Neuronal stem cell (in vitro differentiated cells): ENCODE measurements at regions not wholly inside any gene's neighbourhood (a gene's known extent, or its start where the extent isn't known, plus 50 kb on each side); places are given as distances from the start of the nearest gene placed in this dataset.

Experiments
- DNase-seq: peaks from one replicate; pipeline ENCODE4 v3.0.0-alpha.2; 2013; ENCODE audit warnings: low spot score
- H2AFZ ChIP-seq: one replicate; pipeline ENCODE4 v1.6.1; 2013; ENCODE audit warnings: mild to moderate bottlenecking, low read length, inconsistent platforms
- H2AK5ac ChIP-seq: 2 replicates; pipeline ENCODE4 v1.6.1; 2013; ENCODE audit warnings: low read depth, mild to moderate bottlenecking, inconsistent platforms, low read length, moderate library complexity, mixed read lengths
- H2BK120ac ChIP-seq: 2 replicates; pipeline ENCODE4 v1.6.1; 2013; ENCODE audit warnings: low read depth, mild to moderate bottlenecking, inconsistent platforms, low read length, moderate library complexity, mixed read lengths
- H2BK12ac ChIP-seq: one replicate; pipeline ENCODE4 v1.6.1; 2013; ENCODE audit warnings: low read length, inconsistent platforms
- H2BK15ac ChIP-seq: 2 replicates; pipeline ENCODE4 v1.6.1; 2013; ENCODE audit warnings: mild to moderate bottlenecking, low read length, inconsistent platforms, mixed read lengths
- H2BK5ac ChIP-seq: one replicate; pipeline ENCODE4 v1.6.1; 2013; ENCODE audit warnings: inconsistent platforms, mild to moderate bottlenecking, low read length, moderate library complexity
- H3K14ac ChIP-seq: one replicate; pipeline ENCODE4 v1.6.1; 2013; ENCODE audit warnings: low read length, inconsistent platforms
- H3K18ac ChIP-seq: 2 replicates; pipeline ENCODE4 v1.6.1; 2013; ENCODE audit warnings: low read length, inconsistent platforms
- H3K23ac ChIP-seq: 2 replicates; pipeline ENCODE4 v1.6.1; 2013; ENCODE audit warnings: low read depth, mild to moderate bottlenecking, mixed read lengths, low read length, inconsistent platforms; ENCODE audit not compliant: poor library complexity
- H3K27ac ChIP-seq: replicated peaks from 3 replicates; pipeline ENCODE4 v1.5.1; 2013; ENCODE audit warnings: low read length, inconsistent platforms
- H3K27me3 ChIP-seq, 3 experiments: 2 replicates each; pipeline ENCODE4 v1.6.1; 2013; ENCODE audit warnings: low read length in 3 of 3, mild to moderate bottlenecking in 2 of 3, inconsistent platforms in 1 of 3, low read depth in 1 of 3, mixed read lengths in 1 of 3, moderate library complexity in 1 of 3; ENCODE audit not compliant: control insufficient read depth in 3 of 3, insufficient read depth in 3 of 3
- H3K36me3 ChIP-seq, 2 donors: replicated peaks in 1 of 2; 2 replicates each; pipeline ENCODE4 v1.6.1; 2013; ENCODE audit warnings: low read length in 2 of 2; ENCODE audit not compliant: control insufficient read depth in 2 of 2, insufficient read depth in 2 of 2
- H3K4ac ChIP-seq: 2 replicates; pipeline ENCODE4 v1.6.1; 2013; ENCODE audit warnings: inconsistent platforms, mild to moderate bottlenecking, low read length, moderate library complexity
- H3K4me1 ChIP-seq, 2 donors: 1 replicate in 1 of 2; 2 replicates in 1 of 2; pipeline ENCODE4 v1.6.1; 2013; ENCODE audit warnings: low read length in 2 of 2, low read depth in 1 of 2; ENCODE audit not compliant: control insufficient read depth in 2 of 2, insufficient read depth in 1 of 2
- H3K4me2 ChIP-seq: one replicate; pipeline ENCODE4 v1.6.1; 2013; ENCODE audit warnings: mild to moderate bottlenecking, low read length, inconsistent platforms; ENCODE audit not compliant: insufficient read depth, poor library complexity, severe bottlenecking
- H3K4me3 ChIP-seq, 2 donors: 2 replicates each; pipeline ENCODE4 v1.5.1; 2013; ENCODE audit warnings: low read length in 2 of 2, mild to moderate bottlenecking in 2 of 2, inconsistent platforms in 1 of 2, moderate library complexity in 1 of 2
- H3K79me1 ChIP-seq: one replicate; pipeline ENCODE4 v1.6.1; 2013; ENCODE audit warnings: low read depth, mild to moderate bottlenecking, inconsistent platforms, low read length, moderate library complexity
- H3K9ac ChIP-seq: one replicate; pipeline ENCODE4 v1.6.1; 2013; ENCODE audit warnings: mild to moderate bottlenecking, low read depth, low read length, inconsistent platforms; ENCODE audit not compliant: poor library complexity
- H3K9me3 ChIP-seq, 2 donors: replicated peaks in 1 of 2; 2 replicates each; pipeline versions ENCODE3 to v1.6.1; 2013; ENCODE audit warnings: low read length in 2 of 2, mild to moderate bottlenecking in 2 of 2, inconsistent platforms in 1 of 2, low read depth in 1 of 2, mixed read lengths in 1 of 2, moderate library complexity in 1 of 2; ENCODE audit not compliant: control insufficient read depth in 2 of 2, insufficient read depth in 1 of 2
- H4K8ac ChIP-seq: one replicate; pipeline ENCODE4 v1.6.1; 2013; ENCODE audit warnings: low read depth, mild to moderate bottlenecking, inconsistent platforms, low read length, moderate library complexity
- H4K91ac ChIP-seq: one replicate; pipeline ENCODE4 v1.6.1; 2013; ENCODE audit warnings: low read length, low read depth, mild to moderate bottlenecking, inconsistent platforms; ENCODE audit not compliant: poor library complexity
- WGBS, 2 donors: extraction: QIAGEN DNeasy Blood & Tissue Kit; methylation state at CpG; one replicate each; pipeline ENCODE4 v1.1.7; 2013; ENCODE audit warnings: missing lambda C conversion rate in 2 of 2, mixed read lengths in 1 of 2; ENCODE audit not compliant: insufficient read length in 2 of 2, insufficient replicate concordance in 1 of 2; ENCODE audit errors: extremely low coverage in 2 of 2; 5-methylcytosine and 5-hydroxymethylcytosine counted together

- no CpG with 5 or more reads among the region's 2 CpGs for WGBS, 2 donors
These were observed 774.6 kb upstream of the RAG2 start for GRCh38 chr11:37372667-37373066.

DNA sequence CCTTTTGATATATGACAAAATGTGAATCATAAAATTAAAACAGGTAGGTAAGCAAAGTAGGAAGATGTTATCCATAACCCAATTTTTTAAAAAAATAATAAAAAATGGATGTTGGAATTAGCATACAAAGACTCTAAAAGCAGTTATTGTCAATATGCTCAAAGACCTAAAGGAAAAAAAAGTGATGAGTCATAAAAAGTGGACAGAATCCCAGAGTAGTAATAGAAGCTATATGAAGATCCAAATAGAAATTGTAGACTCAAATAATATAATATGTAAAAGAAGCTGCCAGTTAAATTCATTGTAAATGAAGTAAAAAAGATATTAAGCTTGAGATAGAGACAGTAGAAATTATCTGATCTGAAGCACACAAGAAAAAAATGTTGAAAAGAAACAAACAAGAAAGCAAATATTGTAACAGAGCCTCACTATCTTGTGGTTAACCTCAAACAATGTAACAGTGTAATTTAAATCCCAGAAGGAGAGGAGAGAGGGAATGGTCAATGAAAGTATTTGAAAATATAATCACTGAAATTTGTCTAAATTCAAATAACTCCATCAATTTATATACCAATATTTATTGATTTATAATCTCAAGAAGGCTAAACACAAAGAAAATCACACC lies 773.4 kb upstream of the RAG2 start:
- H3K4me3 ChIP-seq: no peak overlapping the region
- no peak overlapping the region for H2BK12ac ChIP-seq
- H3K23ac ChIP-seq: no peak overlapping the region
- H3K4me1 ChIP-seq: no peaks in the 10 kb centered on the region
- no peak overlapping the region for H2AK5ac ChIP-seq
- no peaks in the 10 kb centered on the region for H3K36me3 ChIP-seq
- no peak overlapping the region for H2BK15ac ChIP-seq
- no peak for DNase-seq
- H3K18ac ChIP-seq: no peak overlapping the region
- no peak overlapping the region for H3K9ac ChIP-seq
- no peak overlapping the region for H2AFZ ChIP-seq
- no peak overlapping the region for H4K8ac ChIP-seq
- H3K14ac ChIP-seq: no peak overlapping the region
- no peaks in the 10 kb centered on the region for H3K79me1 ChIP-seq
- H2BK120ac ChIP-seq: no peak overlapping the region
- no peak overlapping the region for H3K27ac ChIP-seq
- H3K27me3 ChIP-seq: no peaks in the 10 kb centered on the region
- H2BK5ac ChIP-seq: no peak overlapping the region
- no peak overlapping the region for H3K4ac ChIP-seq
- no peak overlapping the region for H3K4me2 ChIP-seq
- no peak overlapping the region for H4K91ac ChIP-seq
- H3K9me3 ChIP-seq: peaks cover 0 to 2% of the 10 kb centered on the region in 2 donors

More at GRCh38 chr11:37372667-37373066, 774.6 kb upstream of the RAG2 start:
- H3K4me1 ChIP-seq: no peaks in the 10 kb centered on the region
- no peaks in the 10 kb centered on the region for H3K79me1 ChIP-seq
- no peak for DNase-seq
- no peak overlapping the region for H3K27ac ChIP-seq
- H3K36me3 ChIP-seq: no peaks in the 10 kb centered on the region
- H2BK120ac ChIP-seq: no peak overlapping the region
- no peaks in the 10 kb centered on the region for H3K27me3 ChIP-seq
- no peak overlapping the region for H2BK5ac ChIP-seq
- no peak overlapping the region for H2AK5ac ChIP-seq
- no peak overlapping the region for H2BK15ac ChIP-seq
- H3K4me2 ChIP-seq: no peak overlapping the region
- H3K4ac ChIP-seq: no peak overlapping the region
- H3K9me3 ChIP-seq: peaks cover 0 to 2% of the 10 kb centered on the region in 2 donors
- no peak overlapping the region for H4K8ac ChIP-seq
- no peak overlapping the region for H3K14ac ChIP-seq
- no peak overlapping the region for H3K9ac ChIP-seq
- H3K23ac ChIP-seq: no peak overlapping the region
- H3K18ac ChIP-seq: no peak overlapping the region
- no peak overlapping the region for H2AFZ ChIP-seq
- no peak overlapping the region for H3K4me3 ChIP-seq
- no peak overlapping the region for H4K91ac ChIP-seq
- no peak overlapping the region for H2BK12ac ChIP-seq

GRCh38 chr11:37370817-37371216 lies 772.8 kb upstream of the RAG2 start:
- no peak overlapping the region for H2AFZ ChIP-seq
- no peak overlapping the region for H4K91ac ChIP-seq
- no peak overlapping the region for H3K14ac ChIP-seq
- H3K23ac ChIP-seq: no peak overlapping the region
- no peak overlapping the region for H2BK15ac ChIP-seq
- no peak overlapping the region for H3K4me2 ChIP-seq
- no peak overlapping the region for H3K4ac ChIP-seq
- no peaks in the 10 kb centered on the region for H3K79me1 ChIP-seq
- H3K18ac ChIP-seq: no peak overlapping the region
- no peaks in the 10 kb centered on the region for H3K36me3 ChIP-seq
- no peaks in the 10 kb centered on the region for H3K27me3 ChIP-seq
- no peak overlapping the region for H2BK120ac ChIP-seq
- H3K9me3 ChIP-seq: peaks cover 0 to 2% of the 10 kb centered on the region in 2 donors
- H3K4me3 ChIP-seq: no peak overlapping the region
- no peak overlapping the region for H2BK12ac ChIP-seq
- H2BK5ac ChIP-seq: no peak overlapping the region
- no CpG with 5 or more reads among the region's 2 CpGs for WGBS, 2 donors
- H3K27ac ChIP-seq: no peak overlapping the region
- no peak overlapping the region for H3K9ac ChIP-seq
- no peak for DNase-seq
- no peaks in the 10 kb centered on the region for H3K4me1 ChIP-seq
- H4K8ac ChIP-seq: no peak overlapping the region
- H2AK5ac ChIP-seq: no peak overlapping the region

- H3K23ac ChIP-seq: no peak overlapping the region
- no peak overlapping the region for H3K9ac ChIP-seq
- DNase-seq: no peak
- no peaks in the 10 kb centered on the region for H3K9me3 ChIP-seq
- H3K4ac ChIP-seq: no peak overlapping the region
- WGBS, 2 donors: no CpG with 5 or more reads among the region's 5 CpGs
- no peak overlapping the region for H2BK15ac ChIP-seq
- no peak overlapping the region for H2BK120ac ChIP-seq
- H2AFZ ChIP-seq: no peak overlapping the region
- H2BK5ac ChIP-seq: no peak overlapping the region
- no peaks in the 10 kb centered on the region for H3K4me1 ChIP-seq
- H3K14ac ChIP-seq: no peak overlapping the region
- no peak overlapping the region for H2AK5ac ChIP-seq
- no peak overlapping the region for H2BK12ac ChIP-seq
- H3K36me3 ChIP-seq: no peaks in the 10 kb centered on the region
- no peak overlapping the region for H3K27ac ChIP-seq
- H3K18ac ChIP-seq: no peak overlapping the region
- H3K4me3 ChIP-seq: no peak overlapping the region
- H4K8ac ChIP-seq: no peak overlapping the region
- no peaks in the 10 kb centered on the region for H3K79me1 ChIP-seq
- H3K27me3 ChIP-seq: no peaks in the 10 kb centered on the region
- no peak overlapping the region for H3K4me2 ChIP-seq
- H4K91ac ChIP-seq: no peak overlapping the region
These were observed 766.3 kb upstream of the RAG2 start for GRCh38 chr11:37364246-37364839.
